ENCODE measurements at regions not wholly inside any gene's neighbourhood (a gene's known extent, or its start where the extent isn't known, plus 50 kb on each side); places are given as distances from the start of the nearest gene placed in this dataset.

DNA sequence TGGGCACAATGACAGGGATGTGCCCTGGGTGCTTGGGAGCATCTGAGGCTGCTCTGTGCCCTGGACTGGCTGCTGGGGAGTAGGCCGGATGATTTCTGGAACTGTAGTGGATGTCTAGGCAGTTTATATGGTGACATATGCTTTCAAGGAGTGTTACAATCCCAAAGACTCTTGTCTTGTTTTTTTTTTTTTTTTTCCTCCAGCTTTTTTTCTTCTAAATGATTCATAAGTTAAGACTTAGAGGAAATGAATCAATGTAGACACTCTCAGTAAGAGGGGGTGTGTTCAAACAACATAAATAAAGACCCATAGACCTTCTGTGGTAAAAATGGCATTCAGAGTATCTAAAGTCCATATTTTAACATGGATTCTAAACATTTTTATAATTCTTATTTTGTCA lies 706.1 kb upstream of the GOLIM4 start:
- TF ChIP-seq, protein P1, sequence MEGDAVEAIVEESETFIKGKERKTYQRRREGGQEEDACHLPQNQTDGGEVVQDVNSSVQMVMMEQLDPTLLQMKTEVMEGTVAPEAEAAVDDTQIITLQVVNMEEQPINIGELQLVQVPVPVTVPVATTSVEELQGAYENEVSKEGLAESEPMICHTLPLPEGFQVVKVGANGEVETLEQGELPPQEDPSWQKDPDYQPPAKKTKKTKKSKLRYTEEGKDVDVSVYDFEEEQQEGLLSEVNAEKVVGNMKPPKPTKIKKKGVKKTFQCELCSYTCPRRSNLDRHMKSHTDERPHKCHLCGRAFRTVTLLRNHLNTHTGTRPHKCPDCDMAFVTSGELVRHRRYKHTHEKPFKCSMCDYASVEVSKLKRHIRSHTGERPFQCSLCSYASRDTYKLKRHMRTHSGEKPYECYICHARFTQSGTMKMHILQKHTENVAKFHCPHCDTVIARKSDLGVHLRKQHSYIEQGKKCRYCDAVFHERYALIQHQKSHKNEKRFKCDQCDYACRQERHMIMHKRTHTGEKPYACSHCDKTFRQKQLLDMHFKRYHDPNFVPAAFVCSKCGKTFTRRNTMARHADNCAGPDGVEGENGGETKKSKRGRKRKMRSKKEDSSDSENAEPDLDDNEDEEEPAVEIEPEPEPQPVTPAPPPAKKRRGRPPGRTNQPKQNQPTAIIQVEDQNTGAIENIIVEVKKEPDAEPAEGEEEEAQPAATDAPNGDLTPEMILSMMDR (conservative IDR thresholded peaks at IDR 0.05; ENCODE audit: low read depth in 2 of 2) = no peak
- no peak for TF ChIP-seq CREB1 (CRISPR knock-in tag; IDR thresholded peaks at IDR 0.05; ENCODE audit: low read depth)

All from GM23338 (cell line).